ENCODE measurements at regions not wholly inside any gene's neighbourhood (a gene's known extent, or its start where the extent isn't known, plus 50 kb on each side); places are given as distances from the start of the nearest gene placed in this dataset.
"Not testable (repeated sequence)": the region's sequence is repeated elsewhere in the genome, so short reads cannot be mapped to it uniquely, and the experiment has no call there.

DNA sequence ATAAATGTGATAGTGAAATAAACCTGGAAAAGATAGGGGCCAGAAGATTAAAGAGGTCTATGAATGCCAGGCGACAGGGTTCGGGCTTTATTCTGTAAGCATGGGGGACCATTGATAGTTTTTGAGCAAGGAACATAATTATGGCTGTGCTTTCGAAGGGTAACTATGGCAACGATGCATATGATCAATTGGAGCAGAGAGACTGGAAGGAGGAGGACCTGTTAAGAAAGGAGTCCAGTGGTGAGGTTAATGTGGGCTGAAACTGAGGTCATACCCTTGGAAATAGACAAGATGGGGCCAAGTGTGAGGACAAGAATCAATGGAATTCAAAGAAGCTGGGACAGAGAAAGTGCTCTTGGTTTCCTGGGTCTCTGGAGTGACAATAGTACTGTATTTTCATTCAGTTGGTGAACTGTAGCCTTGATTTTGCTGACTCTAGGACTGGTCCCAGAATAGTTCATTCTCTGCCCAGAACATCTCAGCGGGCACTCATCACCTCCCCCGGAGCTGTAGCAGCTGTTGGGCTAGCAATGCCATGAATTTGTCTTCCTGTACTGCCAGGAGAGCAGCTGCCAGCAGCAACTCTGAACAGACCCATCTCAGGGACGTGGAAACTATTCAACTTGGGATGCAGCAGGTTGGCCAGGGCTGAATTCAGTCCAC is 108.4 kb downstream of the SRGAP2 start:
- H3K9me3 ChIP-seq (ENCODE audit: control insufficient read depth, insufficient read depth, low read depth, low read length); H3K4me2 ChIP-seq (ENCODE audit: extremely low read depth, insufficient read depth, low read length); H4K20me1 ChIP-seq (ENCODE audit: control insufficient read depth, extremely low read depth, insufficient read depth, low read length); H3K27ac ChIP-seq (ENCODE audit: insufficient read depth, low read length); H3K36me3 ChIP-seq (ENCODE audit: control insufficient read depth, insufficient read depth, low read length); H2AFZ ChIP-seq (ENCODE audit: low read length); H3K27me3 ChIP-seq (ENCODE audit: control insufficient read depth, insufficient read depth, low read length); H3K9ac ChIP-seq (ENCODE audit: insufficient read depth, low read length); H3K79me2 ChIP-seq (ENCODE audit: control insufficient read depth, insufficient read depth, low read length); H3K4me3 ChIP-seq (replicated peaks in 1 of 4; ENCODE audit: control extremely low read depth in 1 of 4, insufficient read depth in 1 of 4, low read depth in 3 of 4, low read length in 4 of 4); H3K4me1 ChIP-seq (ENCODE audit: control insufficient read depth, extremely low read depth, insufficient read depth, low read length): not testable (repeated sequence)
- DNase-seq (ENCODE audit: low read depth in 2 of 2) = peak in 1 of 2 donors; percentile 0

DNA sequence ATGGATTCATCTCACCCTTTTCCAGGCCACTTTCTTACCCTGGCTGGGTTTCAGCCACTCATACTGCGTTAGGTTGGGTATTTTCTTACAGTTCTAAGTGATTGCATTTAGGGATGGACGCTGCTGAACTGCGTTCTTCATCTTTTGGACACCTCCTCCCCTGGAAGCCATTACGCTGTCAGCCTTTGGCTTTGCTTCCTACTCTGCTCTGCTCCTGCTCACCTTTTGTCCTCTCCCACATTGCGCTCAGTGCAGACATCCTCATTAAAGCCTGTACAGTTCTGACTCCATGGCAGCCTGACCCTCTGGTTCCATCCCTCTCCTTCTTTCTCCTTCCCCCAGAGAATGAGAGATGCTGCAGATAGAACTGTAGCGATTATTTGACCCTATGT is 108.9 kb downstream of the SRGAP2 start:
- H3K79me2 ChIP-seq (ENCODE audit: control insufficient read depth, insufficient read depth, low read length); H3K36me3 ChIP-seq (ENCODE audit: control insufficient read depth, insufficient read depth, low read length); H3K4me3 ChIP-seq (replicated peaks in 1 of 4; ENCODE audit: control extremely low read depth in 1 of 4, insufficient read depth in 1 of 4, low read depth in 3 of 4, low read length in 4 of 4); H3K9ac ChIP-seq (ENCODE audit: insufficient read depth, low read length); H3K27ac ChIP-seq (ENCODE audit: insufficient read depth, low read length); H3K9me3 ChIP-seq (ENCODE audit: control insufficient read depth, insufficient read depth, low read depth, low read length); H2AFZ ChIP-seq (ENCODE audit: low read length); H4K20me1 ChIP-seq (ENCODE audit: control insufficient read depth, extremely low read depth, insufficient read depth, low read length); H3K4me1 ChIP-seq (ENCODE audit: control insufficient read depth, extremely low read depth, insufficient read depth, low read length); H3K27me3 ChIP-seq (ENCODE audit: control insufficient read depth, insufficient read depth, low read length); DNase-seq (ENCODE audit: low read depth in 2 of 2); H3K4me2 ChIP-seq (ENCODE audit: extremely low read depth, insufficient read depth, low read length): not testable (repeated sequence)

DNA sequence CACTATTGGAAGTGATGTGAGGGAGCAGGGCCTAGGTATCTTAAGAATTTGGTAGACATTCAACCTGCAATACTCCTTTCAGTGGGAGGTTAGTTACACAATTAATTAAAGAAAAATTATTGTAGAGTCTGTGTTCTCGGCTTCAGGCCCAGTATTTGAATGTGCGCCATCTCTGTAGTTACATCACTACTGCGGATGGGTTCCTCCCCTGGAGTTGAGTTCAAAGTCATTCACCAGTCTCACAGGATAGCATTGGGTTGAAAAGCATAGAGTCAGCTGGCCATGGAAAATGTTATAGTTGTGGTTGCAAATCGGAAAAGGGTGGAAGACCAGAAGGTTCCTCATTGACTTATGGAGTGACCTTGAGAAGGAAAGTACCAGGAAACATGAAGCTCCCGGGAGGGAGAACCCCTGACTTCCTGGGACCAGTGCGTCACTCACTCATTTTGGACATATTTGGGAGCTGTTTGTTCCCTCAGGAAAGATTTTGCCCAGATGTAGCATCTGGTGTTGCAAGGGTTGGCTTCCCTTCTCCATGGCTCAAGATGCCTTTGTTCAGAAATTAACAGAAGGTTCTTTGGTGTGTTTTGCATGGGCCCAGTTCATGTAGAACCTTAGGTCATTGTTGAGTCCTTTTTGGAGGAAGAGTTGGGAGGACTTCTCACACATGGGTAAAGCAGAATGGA is 111.8 kb downstream of the SRGAP2 start:
- not testable (repeated sequence) for H3K27me3 ChIP-seq (ENCODE audit: control insufficient read depth, insufficient read depth, low read length); H2AFZ ChIP-seq (ENCODE audit: low read length); H3K9me3 ChIP-seq (ENCODE audit: control insufficient read depth, insufficient read depth, low read depth, low read length); H3K4me3 ChIP-seq (replicated peaks in 1 of 4; ENCODE audit: control extremely low read depth in 1 of 4, insufficient read depth in 1 of 4, low read depth in 3 of 4, low read length in 4 of 4); H3K9ac ChIP-seq (ENCODE audit: insufficient read depth, low read length); DNase-seq (ENCODE audit: low read depth in 2 of 2); H3K36me3 ChIP-seq (ENCODE audit: control insufficient read depth, insufficient read depth, low read length); H3K4me1 ChIP-seq (ENCODE audit: control insufficient read depth, extremely low read depth, insufficient read depth, low read length); H3K4me2 ChIP-seq (ENCODE audit: extremely low read depth, insufficient read depth, low read length); H3K79me2 ChIP-seq (ENCODE audit: control insufficient read depth, insufficient read depth, low read length); H3K27ac ChIP-seq (ENCODE audit: insufficient read depth, low read length); H4K20me1 ChIP-seq (ENCODE audit: control insufficient read depth, extremely low read depth, insufficient read depth, low read length)

DNA sequence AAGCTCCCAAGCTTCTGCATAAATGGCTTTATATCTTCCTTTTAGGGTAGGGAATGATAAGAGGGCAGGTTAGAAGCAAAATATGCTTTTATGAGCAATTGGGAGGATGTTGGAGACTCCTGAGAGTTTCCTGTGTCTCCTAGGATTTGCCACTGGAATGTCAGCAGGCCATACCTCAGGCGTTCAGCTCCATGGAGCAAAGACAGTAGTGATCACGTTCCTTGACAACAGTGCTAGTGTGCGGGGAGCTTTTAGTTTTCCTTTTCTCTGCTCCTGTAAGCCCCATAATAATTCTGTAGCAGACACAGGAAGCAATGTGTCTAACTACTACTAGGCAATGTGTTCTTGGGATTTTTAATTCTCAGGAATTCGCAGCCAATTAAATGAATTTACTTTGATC is 113.6 kb downstream of the SRGAP2 start:
- not testable (repeated sequence) for H3K4me3 ChIP-seq (replicated peaks in 1 of 4; ENCODE audit: control extremely low read depth in 1 of 4, insufficient read depth in 1 of 4, low read depth in 3 of 4, low read length in 4 of 4); DNase-seq (ENCODE audit: low read depth in 2 of 2); H3K9me3 ChIP-seq (ENCODE audit: control insufficient read depth, insufficient read depth, low read depth, low read length); H2AFZ ChIP-seq (ENCODE audit: low read length); H3K9ac ChIP-seq (ENCODE audit: insufficient read depth, low read length); H3K79me2 ChIP-seq (ENCODE audit: control insufficient read depth, insufficient read depth, low read length); H3K27me3 ChIP-seq (ENCODE audit: control insufficient read depth, insufficient read depth, low read length); H3K4me1 ChIP-seq (ENCODE audit: control insufficient read depth, extremely low read depth, insufficient read depth, low read length); H4K20me1 ChIP-seq (ENCODE audit: control insufficient read depth, extremely low read depth, insufficient read depth, low read length); H3K36me3 ChIP-seq (ENCODE audit: control insufficient read depth, insufficient read depth, low read length); H3K4me2 ChIP-seq (ENCODE audit: extremely low read depth, insufficient read depth, low read length); H3K27ac ChIP-seq (ENCODE audit: insufficient read depth, low read length)

DNA sequence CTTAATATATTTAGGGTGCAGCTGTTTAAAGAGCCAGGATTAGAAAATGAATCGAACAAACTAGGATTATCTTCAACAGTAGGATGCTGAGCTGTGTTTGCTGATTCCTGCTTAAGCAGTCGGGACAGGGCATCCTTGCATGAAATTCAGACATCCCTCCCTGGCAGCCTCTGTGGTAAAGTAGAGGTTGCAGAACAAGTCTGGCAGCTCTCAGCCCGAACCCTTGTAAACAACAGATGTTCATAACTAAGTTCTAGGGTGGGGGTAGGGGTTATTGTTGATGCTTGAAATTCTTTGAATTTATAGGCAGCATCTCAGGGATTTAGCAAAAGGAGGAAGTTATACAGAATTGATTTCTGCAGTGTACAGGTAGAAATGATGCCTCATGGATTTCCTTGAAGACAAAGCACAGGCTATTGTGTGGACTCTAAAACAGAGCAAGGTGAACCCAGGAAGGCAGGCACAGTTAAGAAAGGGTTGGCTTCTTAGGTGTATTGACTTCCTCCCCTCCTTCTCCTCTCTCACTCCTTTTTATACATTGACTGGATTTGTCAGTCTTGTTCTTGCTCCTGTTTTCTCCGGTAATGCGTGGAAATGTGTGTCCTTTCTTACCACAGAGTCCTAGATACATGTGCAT is 114.7 kb downstream of the SRGAP2 start:
- H3K4me1 ChIP-seq (ENCODE audit: control insufficient read depth, extremely low read depth, insufficient read depth, low read length); H3K27ac ChIP-seq (ENCODE audit: insufficient read depth, low read length); H2AFZ ChIP-seq (ENCODE audit: low read length); H3K9ac ChIP-seq (ENCODE audit: insufficient read depth, low read length); DNase-seq (ENCODE audit: low read depth in 2 of 2); H3K9me3 ChIP-seq (ENCODE audit: control insufficient read depth, insufficient read depth, low read depth, low read length); H3K4me2 ChIP-seq (ENCODE audit: extremely low read depth, insufficient read depth, low read length); H3K4me3 ChIP-seq (replicated peaks in 1 of 4; ENCODE audit: control extremely low read depth in 1 of 4, insufficient read depth in 1 of 4, low read depth in 3 of 4, low read length in 4 of 4); H4K20me1 ChIP-seq (ENCODE audit: control insufficient read depth, extremely low read depth, insufficient read depth, low read length); H3K27me3 ChIP-seq (ENCODE audit: control insufficient read depth, insufficient read depth, low read length); H3K79me2 ChIP-seq (ENCODE audit: control insufficient read depth, insufficient read depth, low read length); H3K36me3 ChIP-seq (ENCODE audit: control insufficient read depth, insufficient read depth, low read length): not testable (repeated sequence)

DNA sequence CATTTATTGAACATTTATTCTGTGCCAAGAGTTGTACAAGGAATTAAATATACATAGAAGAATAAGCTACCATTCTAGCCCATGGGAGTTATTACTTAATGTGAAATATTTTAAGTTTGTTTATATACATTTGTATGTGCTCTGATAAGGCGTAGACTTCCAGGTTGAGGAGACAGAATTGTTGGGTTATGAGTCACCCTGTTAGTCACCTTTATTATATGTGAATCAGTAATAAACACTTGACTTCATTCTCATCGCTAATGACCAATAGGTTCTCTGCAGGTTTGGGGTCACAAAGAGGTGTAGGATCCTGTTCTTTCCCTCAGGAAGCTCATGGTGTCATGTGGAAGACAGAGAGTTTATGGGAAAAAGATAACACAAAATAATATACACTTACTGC is 116.9 kb downstream of the SRGAP2 start:
- DNase-seq (ENCODE audit: low read depth in 2 of 2) = not testable (repeated sequence)

More for the DNA sequence above, 116.9 kb downstream of the SRGAP2 start:
- H3K9ac ChIP-seq (ENCODE audit: insufficient read depth, low read length); H3K4me3 ChIP-seq (replicated peaks in 1 of 4; ENCODE audit: control extremely low read depth in 1 of 4, insufficient read depth in 1 of 4, low read depth in 3 of 4, low read length in 4 of 4); H3K4me2 ChIP-seq (ENCODE audit: extremely low read depth, insufficient read depth, low read length); H3K9me3 ChIP-seq (ENCODE audit: control insufficient read depth, insufficient read depth, low read depth, low read length); H3K79me2 ChIP-seq (ENCODE audit: control insufficient read depth, insufficient read depth, low read length); H3K27me3 ChIP-seq (ENCODE audit: control insufficient read depth, insufficient read depth, low read length); H3K27ac ChIP-seq (ENCODE audit: insufficient read depth, low read length); H4K20me1 ChIP-seq (ENCODE audit: control insufficient read depth, extremely low read depth, insufficient read depth, low read length); H2AFZ ChIP-seq (ENCODE audit: low read length); H3K36me3 ChIP-seq (ENCODE audit: control insufficient read depth, insufficient read depth, low read length); H3K4me1 ChIP-seq (ENCODE audit: control insufficient read depth, extremely low read depth, insufficient read depth, low read length): not testable (repeated sequence)
